ENCODE measurements at regions not wholly inside any gene's neighbourhood (a gene's known extent, or its start where the extent isn't known, plus 50 kb on each side); places are given as distances from the start of the nearest gene placed in this dataset.

- no peak overlapping the region for H3K4me3 ChIP-seq (ENCODE audit: low read depth, low read length)
- no peak for DNase-seq (ENCODE audit: low read depth)
- TF ChIP-seq, protein P1, sequence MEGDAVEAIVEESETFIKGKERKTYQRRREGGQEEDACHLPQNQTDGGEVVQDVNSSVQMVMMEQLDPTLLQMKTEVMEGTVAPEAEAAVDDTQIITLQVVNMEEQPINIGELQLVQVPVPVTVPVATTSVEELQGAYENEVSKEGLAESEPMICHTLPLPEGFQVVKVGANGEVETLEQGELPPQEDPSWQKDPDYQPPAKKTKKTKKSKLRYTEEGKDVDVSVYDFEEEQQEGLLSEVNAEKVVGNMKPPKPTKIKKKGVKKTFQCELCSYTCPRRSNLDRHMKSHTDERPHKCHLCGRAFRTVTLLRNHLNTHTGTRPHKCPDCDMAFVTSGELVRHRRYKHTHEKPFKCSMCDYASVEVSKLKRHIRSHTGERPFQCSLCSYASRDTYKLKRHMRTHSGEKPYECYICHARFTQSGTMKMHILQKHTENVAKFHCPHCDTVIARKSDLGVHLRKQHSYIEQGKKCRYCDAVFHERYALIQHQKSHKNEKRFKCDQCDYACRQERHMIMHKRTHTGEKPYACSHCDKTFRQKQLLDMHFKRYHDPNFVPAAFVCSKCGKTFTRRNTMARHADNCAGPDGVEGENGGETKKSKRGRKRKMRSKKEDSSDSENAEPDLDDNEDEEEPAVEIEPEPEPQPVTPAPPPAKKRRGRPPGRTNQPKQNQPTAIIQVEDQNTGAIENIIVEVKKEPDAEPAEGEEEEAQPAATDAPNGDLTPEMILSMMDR (IDR thresholded peaks at IDR 0.05; ENCODE audit: insufficient read depth, low read depth, low read length) = no peak
Observed at GRCh38 chr1:58317086-58317485, 229.4 kb downstream of the OMA1 start.

DNA sequence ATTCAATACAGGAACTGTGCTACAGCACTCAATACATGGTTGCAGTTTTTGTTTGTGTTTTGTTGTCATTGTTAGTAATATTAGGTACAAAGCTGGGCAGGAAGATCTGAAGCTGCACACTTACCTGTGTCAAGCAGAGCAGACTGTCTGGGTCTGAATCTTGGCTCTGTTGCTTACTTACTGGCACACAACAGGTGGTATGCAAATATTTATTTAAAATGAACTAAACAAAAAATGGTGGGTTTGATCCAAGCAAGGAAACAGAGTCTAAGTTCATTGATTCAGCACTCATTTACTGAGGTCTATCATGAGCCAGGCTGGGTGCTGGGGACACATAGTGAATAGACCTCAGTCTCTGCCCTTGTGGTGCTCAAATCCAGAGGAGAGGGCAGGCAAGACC is 230.4 kb downstream of the OMA1 start:
- TF ChIP-seq, protein P1 (IDR thresholded peaks at IDR 0.05; ENCODE audit: insufficient read depth, low read depth, low read length) = no peak
- no peak overlapping the region for H3K4me3 ChIP-seq (ENCODE audit: low read depth, low read length)
- no peak for DNase-seq (ENCODE audit: low read depth)

- no peak for DNase-seq (ENCODE audit: low read depth)
Observed at GRCh38 chr1:58312971-58313563, 233.5 kb downstream of the OMA1 start.

DNA sequence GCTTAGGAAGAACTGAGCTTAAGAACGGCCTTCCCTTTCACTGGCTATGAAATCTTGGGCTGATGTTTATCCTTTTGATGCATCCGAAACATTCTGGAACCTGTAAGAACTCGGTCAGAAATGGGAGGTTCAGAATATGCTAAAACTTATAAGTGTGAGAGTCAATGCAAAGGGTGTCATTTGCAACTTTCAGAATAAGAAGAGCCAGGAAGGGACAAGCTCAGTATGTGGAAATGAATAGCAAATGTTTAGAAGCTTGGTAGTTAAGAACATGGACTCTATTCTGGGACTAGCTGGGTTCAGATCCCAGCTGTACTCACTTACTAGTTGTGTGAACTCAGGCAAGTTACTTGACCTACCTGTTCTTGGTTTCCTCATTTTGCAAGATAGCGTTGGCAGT is 234.1 kb downstream of the OMA1 start:
- no peak overlapping the region for H3K4me3 ChIP-seq (ENCODE audit: low read depth, low read length)
- TF ChIP-seq, protein P1 (IDR thresholded peaks at IDR 0.05; ENCODE audit: insufficient read depth, low read depth, low read length) = no peak
- no peak for DNase-seq (ENCODE audit: low read depth)

More at GRCh38 chr1:58312971-58313563, 233.5 kb downstream of the OMA1 start:
- no peak overlapping the region for H3K4me3 ChIP-seq (ENCODE audit: low read depth, low read length)
- TF ChIP-seq, protein P1 (IDR thresholded peaks at IDR 0.05; ENCODE audit: insufficient read depth, low read depth, low read length) = no peak

GRCh38 chr1:58310881-58311280 is 235.6 kb downstream of the OMA1 start:
- DNase-seq (ENCODE audit: low read depth) = no peak

GRCh38 chr1:58310469-58310868 is 236.1 kb downstream of the OMA1 start:
- no peak overlapping the region for H3K4me3 ChIP-seq (ENCODE audit: low read depth, low read length)
- TF ChIP-seq, protein P1 (IDR thresholded peaks at IDR 0.05; ENCODE audit: insufficient read depth, low read depth, low read length) = no peak
- no peak for DNase-seq (ENCODE audit: low read depth)

More at GRCh38 chr1:58310881-58311280, 235.6 kb downstream of the OMA1 start:
- H3K4me3 ChIP-seq (ENCODE audit: low read depth, low read length) = no peak overlapping the region
- TF ChIP-seq, protein P1 (IDR thresholded peaks at IDR 0.05; ENCODE audit: insufficient read depth, low read depth, low read length) = no peak

DNA sequence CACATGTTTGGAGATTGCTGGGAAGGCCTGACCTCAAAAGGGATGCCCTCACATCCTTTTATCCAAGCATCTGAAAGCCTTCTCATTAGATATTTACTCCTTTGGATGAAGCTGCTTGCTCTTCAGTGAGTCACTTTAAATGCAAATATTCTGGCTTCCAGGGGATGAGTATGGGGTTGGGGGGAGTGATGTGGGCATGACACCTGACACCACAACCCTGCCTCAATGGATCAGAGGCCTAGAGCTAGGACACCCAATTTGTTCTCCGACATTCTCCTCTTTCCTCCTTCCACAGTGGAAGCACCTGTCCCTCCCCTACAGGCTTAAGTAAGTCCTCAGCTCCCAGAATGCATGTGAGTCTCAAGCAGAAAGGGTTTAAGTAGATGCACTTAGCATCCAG is 238.3 kb downstream of the OMA1 start:
- no peak overlapping the region for H3K4me3 ChIP-seq (ENCODE audit: low read depth, low read length)
- DNase-seq (ENCODE audit: low read depth) = no peak
- TF ChIP-seq, protein P1 (IDR thresholded peaks at IDR 0.05; ENCODE audit: insufficient read depth, low read depth, low read length) = no peak

Data from fibroblast of villous mesenchyme (primary cell).